ENCODE measurements at regions not wholly inside any gene's neighbourhood (a gene's known extent, or its start where the extent isn't known, plus 50 kb on each side); places are given as distances from the start of the nearest gene placed in this dataset.

- no peak for TF ChIP-seq CTCF (IDR thresholded peaks at IDR 0.05)
- no peak for TF ChIP-seq POLR2A (IDR thresholded peaks at IDR 0.05)
These were observed 284.4 kb upstream of the PKN2 start for GRCh38 chr1:88399690-88400089.
